ENCODE measurements at regions not wholly inside any gene's neighbourhood (a gene's known extent, or its start where the extent isn't known, plus 50 kb on each side); places are given as distances from the start of the nearest gene placed in this dataset.

DNA sequence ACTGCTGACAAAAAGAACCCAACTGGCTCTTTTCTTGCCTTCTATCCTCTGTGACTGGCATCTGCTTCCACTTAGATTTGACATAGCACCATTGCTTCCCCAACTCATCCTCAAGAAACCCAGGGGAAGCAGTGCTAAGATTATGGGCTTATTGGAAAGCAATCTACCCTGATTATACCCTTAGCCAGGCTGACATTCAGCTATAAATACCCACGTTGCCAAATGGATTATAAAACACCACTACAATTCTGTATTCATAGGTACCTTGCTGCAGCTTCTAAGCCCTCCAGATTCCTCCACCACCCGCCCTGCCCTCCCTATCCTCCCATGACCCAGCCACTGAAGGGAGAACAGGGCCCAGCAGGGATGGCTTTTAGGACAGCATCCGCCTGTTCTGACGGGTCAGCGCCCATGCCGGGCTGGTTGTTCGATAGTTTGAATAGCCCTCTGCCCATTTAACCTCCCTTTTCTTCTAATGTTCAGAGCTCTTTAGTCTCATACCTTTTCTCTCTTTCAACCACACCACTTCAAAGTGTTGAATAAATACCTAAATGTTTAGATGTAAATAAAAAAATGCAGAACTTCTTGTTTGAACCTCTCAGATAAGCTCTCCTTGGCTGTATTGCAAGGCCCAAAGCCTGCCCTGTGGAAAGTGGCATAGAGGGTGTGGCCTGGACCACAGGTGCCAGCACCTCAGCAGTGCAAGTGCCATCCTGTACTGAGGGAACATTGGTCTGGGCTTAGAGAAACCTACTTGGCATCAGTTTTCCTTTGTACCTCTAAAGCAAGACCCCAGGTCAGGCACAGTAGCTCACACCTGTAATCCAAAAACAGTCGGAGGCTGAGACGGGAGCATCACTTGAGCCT, 86.6 kb upstream of the RGPD5 start:
- no peak for TF ChIP-seq EZH2 (IDR thresholded peaks at IDR 0.05; ENCODE audit: low read depth, unreplicated experiment)
- no peak for TF ChIP-seq CTCF (conservative IDR thresholded peaks at IDR 0.05; ENCODE audit: low read depth in 2 of 2)
